ENCODE measurements at regions not wholly inside any gene's neighbourhood (a gene's known extent, or its start where the extent isn't known, plus 50 kb on each side); places are given as distances from the start of the nearest gene placed in this dataset.

GRCh38 chr4:136526517-136526916 lies 1005.8 kb downstream of the PCDH18 start:
- DNase-seq, result no peak
- no peak overlapping the region for H3K4ac ChIP-seq (ENCODE audit: low read depth, low read length)
- H3K9me1 ChIP-seq (ENCODE audit: insufficient read depth, low read length), result no peaks in the 10 kb centered on the region
- H2AK5ac ChIP-seq (ENCODE audit: low read depth, low read length), result no peak overlapping the region
- no peak overlapping the region for H2AFZ ChIP-seq (replicated peaks; ENCODE audit: low read length, poor library complexity)
- in situ Hi-C loops (cut with MboI; ENCODE audit: low sequenced_read_pairs), result no loop called here
- H3K18ac ChIP-seq (ENCODE audit: low read depth, low read length), result no peak overlapping the region
- H3K27ac ChIP-seq (ENCODE audit: insufficient read depth, low read length), result no peak overlapping the region
- H3K4me1 ChIP-seq (ENCODE audit: control insufficient read depth, insufficient read depth, low read length), result no peaks in the 10 kb centered on the region
- H4K91ac ChIP-seq (ENCODE audit: insufficient read depth, low read depth, low read length), result no peak overlapping the region
- H2AK9ac ChIP-seq (replicated peaks; ENCODE audit: low read depth, low read length, poor library complexity), result no peak overlapping the region
- H4K8ac ChIP-seq (ENCODE audit: low read depth in 2 of 2, low read length in 2 of 2), result no peak overlapping the region
- no peak overlapping the region for H3K4me2 ChIP-seq (ENCODE audit: low read depth, low read length)
- no peaks in the 10 kb centered on the region for H3K9me3 ChIP-seq (ENCODE audit: control insufficient read depth, insufficient read depth, low read length)
- no peaks in the 10 kb centered on the region for H3K36me3 ChIP-seq (ENCODE audit: control insufficient read depth, insufficient read depth, low read length)
- H3K79me1 ChIP-seq (ENCODE audit: low read depth in 1 of 2, low read length in 2 of 2), result no peaks in the 10 kb centered on the region
- no peaks in the 10 kb centered on the region for H3K27me3 ChIP-seq (ENCODE audit: control insufficient read depth, insufficient read depth, low read length)
- H3K4me3 ChIP-seq (ENCODE audit: insufficient read depth, low read depth, low read length), result no peak overlapping the region
- H2BK20ac ChIP-seq (ENCODE audit: low read depth, low read length), result no peak overlapping the region
- no CpG with 5 or more reads among the region's 2 CpGs for WGBS, 2 experiments (ENCODE audit: extremely low coverage in 2 of 2, insufficient read length in 1 of 2)
- no peak overlapping the region for H3K14ac ChIP-seq (replicated peaks; ENCODE audit: low read depth, low read length)
- no peak overlapping the region for H3K9ac ChIP-seq (ENCODE audit: low read depth, low read length)
- CTCF ChIA-PET, result no interaction called here
- no peak overlapping the region for H2BK15ac ChIP-seq (ENCODE audit: low read depth, low read length)
- intact Hi-C loops (cut with micrococcal nuclease), result no loop called here
- no peak overlapping the region for H4K5ac ChIP-seq (ENCODE audit: low read depth, low read length)
- POLR2A ChIA-PET (ENCODE audit: unreplicated experiment), result no interaction called here
- no peak for ATAC-seq (ENCODE audit: low read depth)
- no peak overlapping the region for H3K23ac ChIP-seq (ENCODE audit: low read depth, low read length)
- no peak overlapping the region for H2BK120ac ChIP-seq (ENCODE audit: low read depth, low read length)
- no peaks in the 10 kb centered on the region for H4K20me1 ChIP-seq (ENCODE audit: insufficient read depth, low read length)
- dilution Hi-C loops (cut with HindIII; ENCODE audit: low sequenced_read_pairs, unreplicated experiment), result no loop called here
- BruUV-seq (replicated peaks), result no TSS peak
- no peak for TF ChIP-seq RAD21 (IDR thresholded peaks at IDR 0.05; ENCODE audit: low read length)
- no peak for TF ChIP-seq BHLHE40 (IDR thresholded peaks at IDR 0.05; ENCODE audit: low read depth, low read length)
- no peak for TF ChIP-seq MAZ (IDR thresholded peaks at IDR 0.05; ENCODE audit: borderline replicate concordance, low read depth, low read length)
- TF ChIP-seq CEBPB (IDR thresholded peaks at IDR 0.05; ENCODE audit: low read depth, low read length), result no peak
- TF ChIP-seq RCOR1 (IDR thresholded peaks at IDR 0.05; ENCODE audit: insufficient replicate concordance, low read length), result no peak
- TF ChIP-seq FOS (IDR thresholded peaks at IDR 0.05; ENCODE audit: low read depth, low read length), result no peak
- no peak for TF ChIP-seq MXI1 (IDR thresholded peaks at IDR 0.05; ENCODE audit: borderline replicate concordance, low read depth, low read length)
- TF ChIP-seq POLR2A (IDR thresholded peaks at IDR 0.05; ENCODE audit: low read depth, low read length), result no peak
- no peak for TF ChIP-seq USF2 (IDR thresholded peaks at IDR 0.05; ENCODE audit: low read depth, low read length)
- TF ChIP-seq RFX5 (IDR thresholded peaks at IDR 0.05; ENCODE audit: low read depth, low read length), result no peak
- no peak for TF ChIP-seq CHD1 (IDR thresholded peaks at IDR 0.05; ENCODE audit: low read depth, low read length)
- no peak for TF ChIP-seq SMC3 (IDR thresholded peaks at IDR 0.05; ENCODE audit: low read depth, low read length)
- TF ChIP-seq ELK1 (IDR thresholded peaks at IDR 0.05; ENCODE audit: borderline replicate concordance, low read depth, low read length), result no peak
- H2BK5ac ChIP-seq (ENCODE audit: low read depth, low read length, poor library complexity, severe bottlenecking), result no peak overlapping the region
- no peak overlapping the region for H3K56ac ChIP-seq (ENCODE audit: extremely low read depth, insufficient read depth, low read length)

Data from IMR-90 (cell line).